K562 (cell line): ENCODE measurements at regions not wholly inside any gene's neighbourhood (a gene's known extent, or its start where the extent isn't known, plus 50 kb on each side); places are given as distances from the start of the nearest gene placed in this dataset.

ENCODE experiments used
- ATAC-seq: fragments of 200-7000 bp; cut with Tn5 transposase; 3 replicates; pipeline ENCODE4 v1.9.1; 2020; ENCODE audit warnings: moderate library complexity
- BruUV-seq: library from RNA; stranded (reverse); fragments of 400-500 nt; replicated peaks from 2 replicates; lab custom pipeline; 2021; lab: Mats Ljungman, UMichigan
- CTCF ChIA-PET: fragments of 300-600 bp; formaldehyde crosslinking; extraction: SDS; loops from one replicate; lab custom pipeline; 2021; ENCODE audit warnings: low intra/inter-chr PET ratio; lab: Yijun Ruan, JAX
- POLR2A ChIA-PET: fragments of 300-600, 350-650 bp; sonication (Branson Sonifier 250); formaldehyde crosslinking; extraction: SDS; loops from one replicate; lab custom pipeline; 2021; ENCODE audit warnings: antibody characterized with exemption, inconsistent platforms; lab: Yijun Ruan, JAX
- DNase-seq, 4 experiments: peaks; one replicate each; pipeline versions ENCODE4 v3.0.0 to v3.0.0-alpha.2; 2011 to 2018; ENCODE audit warnings: low spot score in 3 of 4, mixed read lengths in 3 of 4; ENCODE audit errors: extremely low read depth in 1 of 4
- FAIRE-seq: peaks from 2 replicates; lab custom pipeline; 2011; peaks lifted over from hg19 to GRCh38; lab: Jason Lieb, UNC
- H2AFZ ChIP-seq: 2 replicates; pipeline ENCODE4 v1.6.0; 2011; ENCODE audit warnings: low read depth, low read length, control low read depth, inconsistent platforms
- H3K27ac ChIP-seq: fragments of 200-600 bp; 3 replicates; pipeline ENCODE4 v1.8.0; 2011; ENCODE audit warnings: low read depth, mild to moderate bottlenecking, control low read depth, inconsistent platforms, low read length, moderate library complexity, mixed read lengths; ENCODE audit errors: extremely low read depth
- H3K27me3 ChIP-seq, 2 experiments: fragments of 300-600 bp in 1 of 2; 2 replicates in 1 of 2; 3 replicates in 1 of 2; pipeline versions ENCODE4 v1.6.0 to v1.8.0; 2011; ENCODE audit warnings: inconsistent platforms in 2 of 2, low read length in 2 of 2, mild to moderate bottlenecking in 1 of 2, mixed read lengths in 1 of 2, moderate library complexity in 1 of 2; ENCODE audit not compliant: control insufficient read depth in 2 of 2, insufficient read depth in 2 of 2
- H3K36me3 ChIP-seq: fragments of 300-600 bp; 3 replicates; pipeline ENCODE4 v1.8.0; 2011; ENCODE audit warnings: mild to moderate bottlenecking, low read length, inconsistent platforms; ENCODE audit not compliant: control insufficient read depth, insufficient read depth
- H3K4me1 ChIP-seq, 2 experiments: fragments of 200-600 bp in 1 of 2; replicated peaks in 1 of 2; 2 replicates in 1 of 2; 3 replicates in 1 of 2; pipeline versions ENCODE4 v1.5.1 to v1.8.0; 2011; ENCODE audit warnings: inconsistent platforms in 2 of 2, low read length in 2 of 2, mild to moderate bottlenecking in 1 of 2, mixed read lengths in 1 of 2, moderate library complexity in 1 of 2; ENCODE audit not compliant: control insufficient read depth in 2 of 2, insufficient read depth in 2 of 2
- H3K4me2 ChIP-seq: 2 replicates; pipeline ENCODE4 v1.6.1; 2011; ENCODE audit warnings: low read length, control low read depth, inconsistent platforms, mixed read lengths; ENCODE audit not compliant: insufficient read depth
- H3K4me3 ChIP-seq: fragments of 200-600 bp; sonication (generic), shearing (Covaris generic); 2 replicates; pipeline ENCODE4 v1.5.1; 2016; ENCODE audit warnings: control low read depth, inconsistent platforms
- H3K79me2 ChIP-seq: fragments of 200-600 bp; 3 replicates; pipeline ENCODE4 v1.8.0; 2011; ENCODE audit warnings: low read length, inconsistent platforms; ENCODE audit not compliant: control insufficient read depth, insufficient read depth
- H3K9ac ChIP-seq, 2 experiments: 2 replicates each; pipeline versions ENCODE4 v1.6.0 to v1.6.1; 2011; ENCODE audit warnings: low read depth in 2 of 2, low read length in 2 of 2, control low read depth in 1 of 2, inconsistent platforms in 1 of 2, mild to moderate bottlenecking in 1 of 2, mixed read lengths in 1 of 2; ENCODE audit not compliant: insufficient read depth in 1 of 2
- H3K9me1 ChIP-seq: one replicate; pipeline ENCODE4 v1.6.0; 2011; ENCODE audit warnings: inconsistent platforms, mild to moderate bottlenecking, low read length, moderate library complexity; ENCODE audit not compliant: control insufficient read depth, insufficient read depth
- H3K9me3 ChIP-seq: replicated peaks from 2 replicates; pipeline ENCODE4 v1.5.1; 2011; ENCODE audit warnings: low read depth, low read length, inconsistent platforms; ENCODE audit not compliant: control insufficient read depth, insufficient read depth
- H4K20me1 ChIP-seq: replicated peaks from 2 replicates; pipeline ENCODE4 v1.6.1; 2011; ENCODE audit warnings: low read length, inconsistent platforms, mixed read lengths; ENCODE audit not compliant: control insufficient read depth, insufficient read depth
- C11orf30 ChIP-seq: fragments of 450-650 bp; IDR thresholded peaks from 2 replicates; pipeline ENCODE4 v1.6.1; 2016; ENCODE audit warnings: low read depth, mild to moderate bottlenecking
- CBFB ChIP-seq: sonication (generic); formaldehyde crosslinking; IDR thresholded peaks from 2 replicates; pipeline ENCODE4 v1.4.0; 2020; ENCODE audit warnings: mild to moderate bottlenecking, missing genetic modification reagents
- DPF2 ChIP-seq: fragments of 450-650 bp; IDR thresholded peaks from 2 replicates; pipeline ENCODE4 v1.6.1; 2016
- FOS ChIP-seq: IDR thresholded peaks from 3 replicates; pipeline ENCODE4 v1.6.1; 2011; ENCODE audit not compliant: insufficient read length; ENCODE audit errors: extremely low read depth
- HNRNPL ChIP-seq: fragments of 200-400 bp; formaldehyde crosslinking; IDR thresholded peaks from 2 replicates; pipeline ENCODE4 v1.6.1; 2017; ENCODE audit warnings: low read depth, mild to moderate bottlenecking, low read length
- HOMEZ ChIP-seq: fragments of 250-450 bp; sonication (Bioruptor Pico); IDR thresholded peaks from 2 replicates; pipeline ENCODE4 v1.4.0; 2020; ENCODE audit warnings: mild to moderate bottlenecking, moderate library complexity
- KDM1A ChIP-seq, 2 experiments: fragments of 450-650 bp; IDR thresholded peaks; 2 replicates each; pipeline ENCODE4 v1.6.1; 2016; ENCODE audit warnings: mild to moderate bottlenecking in 2 of 2
- MAFK ChIP-seq: IDR thresholded peaks from 2 replicates; pipeline ENCODE4 v1.6.1; 2011; ENCODE audit warnings: low read length, improper control_type of control experiment
- SRF ChIP-seq, 2 experiments: fragments of 250-450, 450-650 bp in 1 of 2; sonication (Bioruptor Pico) in 1 of 2; sonication (generic) in 1 of 2; formaldehyde crosslinking; IDR thresholded peaks; 2 replicates each; pipeline versions ENCODE4 v1.5.0 to v1.5.1; 2020 to 2022; ENCODE audit warnings: mild to moderate bottlenecking in 1 of 2, missing genetic modification reagents in 1 of 2
- SRSF1 ChIP-seq: fragments of 200-400 bp; formaldehyde crosslinking; IDR thresholded peaks from 2 replicates; pipeline ENCODE4 v1.6.1; 2017; ENCODE audit warnings: mild to moderate bottlenecking, low read depth, low read length, moderate library complexity
- STAT5A ChIP-seq: IDR thresholded peaks from 2 replicates; pipeline ENCODE4 v1.6.1; 2012; ENCODE audit warnings: low read length, inconsistent platforms, borderline replicate concordance
- ZBTB12 ChIP-seq: fragments of 250-450 bp; sonication (Bioruptor Pico); IDR thresholded peaks from 2 replicates; pipeline ENCODE4 v1.4.0; 2020
- ZNF134 ChIP-seq: fragments of 250-450 bp; sonication (Bioruptor Pico); conservative IDR thresholded peaks from 2 replicates; pipeline ENCODE4 v1.4.0; 2020
- ZNF436 ChIP-seq: fragments of 250-450, 450-650 bp; sonication (Bioruptor Pico); formaldehyde crosslinking; IDR thresholded peaks from 2 replicates; pipeline ENCODE4 v1.7.0; 2020; ENCODE audit warnings: mild to moderate bottlenecking
- ZNF561 ChIP-seq: fragments of 450-650 bp; formaldehyde crosslinking; conservative IDR thresholded peaks from 2 replicates; pipeline ENCODE4 v1.4.0; 2020; ENCODE audit warnings: mild to moderate bottlenecking, moderate library complexity
- ZNF77 ChIP-seq: fragments of 250-450 bp; sonication (Bioruptor Pico); IDR thresholded peaks from 2 replicates; pipeline ENCODE4 v1.5.0; 2020
- WGBS: fragments of 100-300 bp; shearing (Covaris generic); methylation state at CpG from one replicate; pipeline ENCODE4 v1.1.6; 2016; ENCODE audit warnings: low coverage, mixed read lengths; ENCODE audit not compliant: insufficient coverage; ENCODE audit errors: missing lambda C conversion rate; 5-methylcytosine and 5-hydroxymethylcytosine counted together
- in situ Hi-C: fragments of 300-500 bp; cut with MboI; formaldehyde crosslinking; loops from 4 replicates; pipeline ENCODE4 v1.15.0; 2018; ENCODE audit warnings: inconsistent platforms, mixed read lengths
- intact Hi-C: fragments of 100-400 bp; cut with micrococcal nuclease; formaldehyde crosslinking; loops from 2 replicates; pipeline ENCODE4 v1.14.2; 2022

GRCh38 chr3:115498898-115499297 lies 124.4 kb upstream of the GAP43 start (continued):
- TF ChIP-seq MAFK (no peak), KDM1A (IDR thresholded peaks at IDR 0.05) (no peak), ZNF77 (no peak), C11orf30 (no peak)
- TF ChIP-seq, all 486 proteins: peak for 0

- no peak overlapping the region for H3K4me3 ChIP-seq
- no peaks in the 10 kb centered on the region for H3K4me1 ChIP-seq
- no peaks in the 10 kb centered on the region for H3K9me3 ChIP-seq
- no peak overlapping the region for H3K9ac ChIP-seq
- BruUV-seq, result no TSS peak
- no peaks in the 10 kb centered on the region for H3K27me3 ChIP-seq
- no peak overlapping the region for H3K4me2 ChIP-seq
- WGBS, result 0% methylated on average over 3 of the region's 3 CpGs
- in situ Hi-C loops (no loop called here), intact Hi-C loops (no loop called here)
- H3K79me2 ChIP-seq, result no peaks in the 10 kb centered on the region
- DNase-seq (no peak), ATAC-seq (no peak), FAIRE-seq (no peak)
- ChIA-PET POLR2A (no interaction called here), CTCF (no interaction called here)
- no peaks in the 10 kb centered on the region for H3K9me1 ChIP-seq
- H2AFZ ChIP-seq, result no peak overlapping the region
- H3K36me3 ChIP-seq, result no peaks in the 10 kb centered on the region
- H3K27ac ChIP-seq, result no peak overlapping the region
- TF ChIP-seq SRF (CRISPR knock-in tag; IDR thresholded peaks at IDR 0.05), result no peak
- TF ChIP-seq ZBTB12 (CRISPR knock-in tag), result no peak
- TF ChIP-seq ZNF134 (CRISPR knock-in tag), result no peak
- TF ChIP-seq HNRNPL, result no peak
- TF ChIP-seq CBFB (CRISPR knock-in tag), result no peak
- TF ChIP-seq DPF2, result no peak
- no peak for TF ChIP-seq ZNF436 (CRISPR knock-in tag)
- TF ChIP-seq FOS, result no peak
- TF ChIP-seq ZNF561 (CRISPR knock-in tag), result no peak
- TF ChIP-seq SRSF1, result no peak
- TF ChIP-seq STAT5A, result no peak
- no peak for TF ChIP-seq HOMEZ
- no peaks in the 10 kb centered on the region for H4K20me1 ChIP-seq
Observed at GRCh38 chr3:115499666-115500065, 123.6 kb upstream of the GAP43 start.
